ENCODE measurements at regions not wholly inside any gene's neighbourhood (a gene's known extent, or its start where the extent isn't known, plus 50 kb on each side); places are given as distances from the start of the nearest gene placed in this dataset.

GRCh38 chr5:154587123-154588026 lies 109.3 kb upstream of the HAND1 start:
- intact Hi-C loops (cut with micrococcal nuclease; ENCODE audit: unreplicated experiment) (no loop called here), in situ Hi-C loops (cut with HindIII; ENCODE audit: low pct_unique_long_range_greater_than_20kb, low sequenced_read_pairs) (no loop called here)
- CTCF ChIA-PET, result no interaction called here
- TF ChIP-seq REST (IDR thresholded peaks at IDR 0.05; ENCODE audit: insufficient read depth in 1 of 2, low read depth in 2 of 2, low read length in 1 of 2) (no peak), POLR2AphosphoS5 (IDR thresholded peaks at IDR 0.05; ENCODE audit: low read depth, low read length) (no peak), SIN3A (IDR thresholded peaks at IDR 0.05; ENCODE audit: borderline replicate concordance, insufficient read depth, low read depth, low read length) (no peak), CTCF (IDR thresholded peaks at IDR 0.05) (no peak), TCF7L2 (IDR thresholded peaks at IDR 0.05; ENCODE audit: low read depth, low read length) (no peak)
- POLR2A ChIA-PET, result interaction anchor here (0.6 kb wide), 1 partner anchor 1149 kb away, joined by 4 read pairs; no protein-coding TSS in a partner anchor
- Histone ChIP-seq H3K4me3 (ENCODE audit: low read depth in 2 of 2, low read length in 2 of 2) (no peak overlapping the region), H3K4me1 (ENCODE audit: control insufficient read depth, insufficient read depth, low read length) (peaks cover 4% of the 10 kb centered on the region; the same call in 1 of the 2 replicates), H3K9me3 (ENCODE audit: control insufficient read depth, insufficient read depth, low read depth, low read length) (no peaks in the 10 kb centered on the region), H3K27ac (ENCODE audit: low read length) (no peak overlapping the region), H3K36me3 (ENCODE audit: control insufficient read depth, insufficient read depth, low read length) (no peaks in the 10 kb centered on the region), H3K27me3 (ENCODE audit: control insufficient read depth, insufficient read depth, low read length) (peaks cover 2% of the 10 kb centered on the region; the same call in 1 of the 2 replicates)
- ATAC-seq (no peak), DNase-seq (ENCODE audit: low read depth, low spot score) (no peak)
- no TSS peak for BruUV-seq (replicated peaks)

- Histone ChIP-seq H3K36me3 (ENCODE audit: control insufficient read depth, insufficient read depth, low read length) (no peaks in the 10 kb centered on the region), H3K27me3 (ENCODE audit: control insufficient read depth, insufficient read depth, low read length) (0 out of 2 replicates have a peak, but pooled peaks cover 2% of the 10 kb centered on the region), H3K9me3 (ENCODE audit: control insufficient read depth, insufficient read depth, low read depth, low read length) (no peaks in the 10 kb centered on the region), H3K4me3 (ENCODE audit: low read depth in 2 of 2, low read length in 2 of 2) (no peak overlapping the region), H3K27ac (ENCODE audit: low read length) (no peak overlapping the region), H3K4me1 (ENCODE audit: control insufficient read depth, insufficient read depth, low read length) (peaks cover 10% of the 10 kb centered on the region; the same call in 1 of the 2 replicates)
- TF ChIP-seq REST (IDR thresholded peaks at IDR 0.05; ENCODE audit: insufficient read depth in 1 of 2, low read depth in 2 of 2, low read length in 1 of 2), result no peak
- no peak for TF ChIP-seq SIN3A (IDR thresholded peaks at IDR 0.05; ENCODE audit: borderline replicate concordance, insufficient read depth, low read depth, low read length)
- no peak for TF ChIP-seq CTCF (IDR thresholded peaks at IDR 0.05)
- TF ChIP-seq POLR2AphosphoS5 (IDR thresholded peaks at IDR 0.05; ENCODE audit: low read depth, low read length), result no peak
- TF ChIP-seq TCF7L2 (IDR thresholded peaks at IDR 0.05; ENCODE audit: low read depth, low read length), result no peak
- ChIA-PET POLR2A (no interaction called here), CTCF (no interaction called here)
- ATAC-seq (peak; percentile 87), DNase-seq (ENCODE audit: low read depth, low spot score) (no peak)
- intact Hi-C loops (cut with micrococcal nuclease; ENCODE audit: unreplicated experiment), result no loop called here
- in situ Hi-C loops (cut with HindIII; ENCODE audit: low pct_unique_long_range_greater_than_20kb, low sequenced_read_pairs), result no loop called here
- BruUV-seq (replicated peaks), result no TSS peak
Measured at GRCh38 chr5:154583671-154584177, 105.7 kb upstream of the HAND1 start.
